ENCODE measurements at regions not wholly inside any gene's neighbourhood (a gene's known extent, or its start where the extent isn't known, plus 50 kb on each side); places are given as distances from the start of the nearest gene placed in this dataset.
A peak's percentile ranks its signal among the peaks of the same experiment; 100 is the strongest.

DNA sequence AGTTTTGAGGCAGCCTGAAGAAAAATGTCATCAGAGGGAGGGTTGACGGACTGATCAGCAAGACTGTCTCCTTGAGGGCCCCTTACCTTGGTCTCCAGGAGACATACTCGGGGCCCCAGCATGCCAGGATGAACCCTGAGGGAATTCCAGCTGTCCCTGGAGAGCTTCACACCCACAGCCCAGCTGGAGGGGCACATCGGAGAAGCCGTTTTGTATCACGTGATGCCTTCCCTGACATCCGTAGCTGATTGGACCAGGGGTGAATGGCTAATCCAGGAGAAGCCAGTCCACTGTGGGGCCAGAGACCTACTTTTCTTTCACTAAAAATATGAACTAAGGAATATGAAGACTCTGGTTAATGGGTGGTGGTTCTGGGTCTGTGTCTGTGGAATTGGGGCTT, 86.0 kb upstream of the TP53I11 start:
- no peak for DNase-seq (ENCODE audit: low spot score)

DNA sequence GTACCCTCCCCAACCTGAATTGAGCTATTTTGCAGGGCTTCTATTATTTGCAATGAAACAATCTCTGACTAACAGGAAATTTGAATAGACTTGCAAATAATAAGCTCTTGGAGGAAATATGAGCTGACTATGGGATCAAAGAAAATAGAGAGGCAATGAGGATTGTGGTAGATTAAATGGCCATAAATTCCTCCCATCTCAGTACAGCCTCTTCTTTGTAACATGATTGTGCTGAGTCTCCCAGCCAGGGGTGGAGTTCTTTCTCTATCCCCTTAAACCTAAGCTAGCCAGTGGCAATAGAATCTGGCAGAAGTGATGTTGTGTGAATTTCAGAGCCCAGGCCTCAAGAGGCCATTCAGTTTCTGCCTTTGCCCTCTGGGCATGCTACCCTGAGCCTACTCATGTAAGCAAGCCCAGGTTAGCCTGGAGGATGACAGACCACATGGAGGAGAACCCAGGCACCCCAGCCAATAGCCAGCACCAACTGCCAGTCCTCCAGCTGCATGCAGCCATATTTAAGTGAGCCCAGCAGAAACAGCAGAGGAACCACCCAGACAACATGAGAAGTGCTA, 86.8 kb upstream of the TP53I11 start:
- DNase-seq (ENCODE audit: low spot score) = no peak

DNA sequence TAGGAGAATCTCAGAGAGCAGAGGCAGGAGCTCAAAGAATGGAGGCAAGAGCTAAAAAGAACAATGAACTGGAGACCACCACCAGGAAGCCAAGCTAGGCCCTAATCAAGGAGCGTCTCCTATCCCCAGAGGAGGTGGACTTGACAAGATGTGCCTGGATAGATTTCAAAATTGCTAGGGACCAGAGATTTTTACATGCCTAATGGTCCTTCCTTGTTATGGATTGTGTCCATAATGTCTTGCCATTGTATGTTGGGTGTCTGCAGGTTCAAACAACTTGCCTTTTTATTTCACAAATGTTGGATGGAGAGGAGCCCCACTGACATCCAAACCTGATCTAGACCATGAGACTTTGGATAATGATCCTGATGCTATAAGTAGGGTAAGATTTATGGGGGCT, 88.2 kb upstream of the TP53I11 start:
- DNase-seq (ENCODE audit: low spot score) = no peak

DNA sequence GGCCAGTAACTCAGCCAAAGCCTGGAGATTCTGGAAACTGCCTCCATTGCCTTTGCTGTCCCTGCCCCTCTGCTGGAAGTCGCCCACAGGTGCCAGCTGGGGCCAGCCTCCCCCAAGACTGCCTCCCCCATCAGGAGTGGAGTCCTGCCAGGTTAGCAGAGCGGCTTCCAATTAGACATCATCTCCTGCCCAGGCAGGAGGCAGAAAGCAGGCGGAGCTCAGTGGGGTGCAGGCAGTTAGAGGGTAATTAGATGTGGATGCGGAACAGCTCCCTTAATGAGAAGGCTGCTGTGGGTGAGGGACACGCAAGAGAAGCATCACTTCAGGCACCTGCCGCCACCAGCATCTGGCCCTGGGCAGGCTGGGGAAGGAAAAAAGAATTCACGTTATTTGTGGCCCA, 90.9 kb upstream of the TP53I11 start:
- DNase-seq (ENCODE audit: low spot score) = no peak

DNA sequence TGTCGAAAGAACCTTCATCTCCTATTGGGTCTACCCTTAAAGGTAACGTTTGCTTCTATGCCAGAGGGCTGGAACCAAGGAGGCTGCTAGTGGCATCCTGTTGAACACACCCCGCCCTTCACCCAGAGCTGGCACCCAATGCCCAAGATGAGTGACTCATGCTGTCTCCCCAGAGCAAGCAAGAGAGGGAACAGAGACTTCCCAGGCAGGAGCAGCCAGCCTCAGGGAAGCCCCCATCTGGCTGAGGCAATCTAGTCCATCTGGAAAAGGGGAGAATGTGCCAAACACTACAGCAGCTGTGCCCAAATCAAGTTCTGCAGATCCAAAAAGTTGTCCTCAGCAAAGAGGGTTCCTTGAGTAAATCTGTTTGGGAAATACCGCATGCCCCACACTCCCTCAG, 91.9 kb upstream of the TP53I11 start:
- no peak for DNase-seq (ENCODE audit: low spot score)

DNA sequence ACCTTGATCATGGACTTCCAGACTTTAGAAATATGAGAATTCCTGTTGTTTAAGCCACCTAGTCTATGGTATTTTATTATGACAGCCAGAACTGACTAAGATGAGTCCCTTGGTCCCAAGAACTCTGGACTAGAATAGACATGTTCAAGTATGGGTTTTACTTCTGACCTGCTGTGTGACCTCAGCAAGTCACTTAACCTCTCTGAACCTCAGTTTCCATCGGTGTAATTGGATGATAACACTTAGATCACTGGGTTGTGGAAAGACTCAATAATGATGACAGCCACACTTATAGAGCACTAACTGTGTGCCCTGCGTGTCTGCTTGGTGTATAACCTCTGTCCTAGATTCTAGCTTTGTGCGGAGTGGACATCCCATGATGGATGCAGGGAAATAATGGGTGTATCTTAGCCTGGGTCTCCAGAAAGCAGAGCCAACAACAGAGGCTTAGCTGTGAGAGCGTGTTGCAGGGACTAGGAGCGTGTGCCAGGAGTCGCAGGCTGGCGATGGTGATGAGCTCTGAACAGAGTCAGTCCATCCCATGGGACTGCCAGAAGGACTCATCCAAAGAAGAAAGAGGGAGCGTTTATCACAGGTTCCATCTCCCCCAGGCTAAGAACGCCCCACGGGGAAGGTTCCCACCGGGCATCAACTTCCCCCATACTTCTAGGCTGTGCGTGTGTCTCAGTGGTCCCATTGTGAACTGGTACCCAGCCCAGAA, 93.2 kb upstream of the TP53I11 start:
- DNase-seq (ENCODE audit: low spot score) = no peak

DNA sequence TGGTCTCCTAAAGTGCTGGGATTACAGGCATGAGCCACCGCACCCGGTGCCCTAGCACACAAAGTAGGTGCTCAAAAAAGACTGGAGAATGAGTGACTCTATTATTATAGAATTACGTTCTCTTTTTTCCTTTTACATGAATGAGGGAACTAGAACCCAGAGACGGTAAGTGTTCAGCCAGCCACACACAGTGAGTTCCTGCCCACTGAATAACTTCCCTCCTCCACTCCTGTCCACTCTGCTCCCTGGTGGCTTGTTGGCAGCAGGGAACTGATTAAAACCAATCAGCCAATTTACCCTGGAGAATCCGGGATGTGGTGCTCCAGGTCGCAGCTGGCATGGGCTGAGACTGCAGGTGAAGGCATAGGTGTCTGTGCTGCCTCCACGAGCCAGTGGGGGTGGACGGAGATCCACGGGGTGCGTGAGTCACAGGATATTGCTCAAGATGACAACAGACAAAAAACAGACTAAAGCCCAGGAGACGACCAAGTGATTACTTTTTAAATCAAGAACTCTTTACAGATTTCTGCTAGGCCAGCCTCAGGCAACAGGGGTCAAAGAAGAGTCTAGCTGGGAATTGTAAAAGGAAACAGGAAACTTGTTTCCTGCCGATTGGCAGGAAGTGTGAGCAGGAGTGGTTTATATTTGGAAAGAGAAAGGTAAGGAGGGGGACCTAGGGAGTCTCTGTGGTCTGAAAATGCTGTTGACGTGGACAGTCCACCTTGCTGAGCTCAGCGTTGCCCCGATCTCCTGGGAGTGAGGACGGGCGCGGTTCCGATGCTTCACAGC, 95.2 kb upstream of the TP53I11 start:
- peak; percentile 25 for DNase-seq (ENCODE audit: low spot score)

DNA sequence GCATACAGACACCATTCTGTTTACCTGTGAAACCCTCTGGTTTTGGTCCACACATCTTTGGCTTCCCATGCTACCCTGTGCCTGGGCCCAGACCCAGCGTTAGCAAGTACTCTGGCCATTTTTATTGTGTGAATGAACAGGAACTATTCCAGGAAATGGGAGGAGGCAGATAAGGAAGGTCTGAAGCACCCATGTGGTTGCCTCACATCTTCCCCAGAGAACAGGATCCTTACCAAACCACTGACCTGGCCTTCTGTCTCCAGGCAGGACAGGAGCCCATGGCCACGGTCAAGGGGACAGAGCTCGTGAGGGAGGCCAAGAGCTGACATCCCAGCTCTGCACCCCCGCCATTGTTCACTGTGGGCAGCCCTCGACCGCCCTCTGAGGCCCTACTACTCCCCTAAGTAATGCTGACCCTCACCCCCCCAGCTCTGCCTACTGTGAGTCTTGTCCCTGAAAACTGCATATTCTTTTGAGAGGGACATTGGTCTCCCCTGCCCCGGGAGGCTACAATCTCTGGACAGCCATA, 97.7 kb upstream of the TP53I11 start:
- DNase-seq (ENCODE audit: low spot score) = no peak

DNA sequence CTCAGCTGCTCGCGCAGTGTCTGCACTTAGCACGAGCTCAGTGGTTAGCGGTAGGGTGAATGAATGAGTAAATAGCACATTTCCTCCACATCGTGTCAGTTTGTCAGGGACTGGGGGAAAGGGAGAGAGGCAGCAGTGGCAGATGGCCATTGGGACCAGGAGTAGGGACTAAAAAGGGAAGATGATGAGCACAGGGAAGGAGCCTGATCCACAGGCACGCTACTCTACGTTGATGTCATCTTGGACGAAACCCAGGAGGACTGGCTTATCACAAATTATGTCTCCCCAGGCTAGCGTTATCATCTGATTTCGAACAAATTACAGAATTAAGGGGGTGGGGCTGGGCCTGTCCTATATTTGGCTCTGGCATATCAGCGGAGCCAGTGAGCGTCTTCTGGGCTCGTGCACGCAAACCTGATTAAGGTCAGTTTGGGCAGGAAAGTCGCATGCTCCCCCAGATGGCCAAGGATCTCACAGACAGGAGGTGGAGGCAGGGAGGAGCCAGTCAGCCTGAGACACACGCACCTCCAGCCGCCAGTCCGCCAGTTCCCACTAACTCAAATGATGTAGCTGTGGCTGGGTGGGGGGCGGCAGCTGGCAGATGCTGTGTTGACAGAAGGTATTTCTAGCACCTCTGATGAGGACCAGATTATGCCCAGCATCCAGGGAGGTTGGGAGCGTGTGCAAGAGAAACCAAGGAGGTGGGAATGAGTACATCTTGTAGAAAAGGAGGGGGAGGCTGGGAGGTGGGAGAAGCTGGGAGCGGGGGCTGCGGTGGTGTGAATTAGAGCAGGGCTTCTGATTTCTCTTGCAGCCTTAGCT, 97.4 kb upstream of the PRDM11 start:
- no peak for DNase-seq (ENCODE audit: low spot score)

DNA sequence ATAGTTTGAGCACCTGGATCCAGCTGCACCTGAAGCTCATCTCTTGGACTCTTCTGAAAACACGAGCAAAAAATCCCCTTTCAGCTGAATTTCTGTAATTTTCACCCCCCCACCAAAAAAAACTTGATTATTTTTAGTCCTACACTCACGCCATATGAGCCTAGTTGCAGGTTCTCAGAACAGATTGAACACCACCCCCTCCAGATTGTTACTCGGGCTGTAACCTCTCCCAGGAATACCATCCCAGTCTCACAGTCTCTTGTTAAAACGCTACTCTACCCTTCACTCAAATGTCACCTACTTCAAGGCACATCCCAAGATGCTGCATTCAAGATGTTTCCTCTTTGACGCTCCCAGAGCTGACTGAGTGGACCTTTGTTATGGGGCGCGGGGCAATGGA, 96.3 kb upstream of the PRDM11 start:
- no peak for DNase-seq (ENCODE audit: low spot score)

DNA sequence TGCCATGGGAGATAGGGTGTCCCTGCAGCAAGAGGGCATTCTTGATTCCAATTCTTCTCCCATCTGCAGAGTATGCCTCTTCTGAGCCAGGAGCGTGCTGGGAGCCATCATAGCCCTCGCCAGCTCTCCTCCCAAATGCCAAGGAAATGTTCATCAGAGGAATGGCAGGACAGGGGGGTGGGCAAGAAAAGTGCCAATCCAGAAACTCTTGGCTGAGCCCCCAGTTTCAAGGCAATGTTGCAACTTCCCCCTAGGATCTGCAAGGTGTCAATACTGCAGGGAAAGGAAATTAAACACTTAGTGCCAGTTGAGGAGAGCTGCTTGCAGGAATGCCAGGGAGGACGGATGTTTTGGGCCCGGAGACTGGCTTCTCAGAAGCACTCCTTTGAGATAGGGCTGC, 94.8 kb upstream of the PRDM11 start:
- no peak for DNase-seq (ENCODE audit: low spot score)

DNA sequence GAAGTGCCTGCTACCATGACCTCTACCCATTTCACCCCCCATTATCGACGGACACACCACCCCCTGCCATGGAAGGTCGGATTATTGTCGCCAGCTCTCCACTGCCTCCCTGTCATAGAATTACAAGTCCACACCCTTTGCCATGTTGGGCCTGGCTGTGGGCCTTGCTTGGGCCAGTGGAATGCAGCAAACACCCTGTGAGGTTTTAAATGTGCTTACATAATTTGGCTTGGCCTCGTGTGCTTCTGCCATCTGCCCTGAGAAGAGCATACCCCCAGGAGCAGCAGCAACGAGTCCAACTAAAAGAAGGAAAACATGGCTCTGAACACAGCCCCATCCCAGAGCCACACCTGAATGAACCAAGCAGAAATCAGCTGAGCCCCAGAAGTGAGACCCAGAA, 94.1 kb upstream of the PRDM11 start:
- no peak for DNase-seq (ENCODE audit: low spot score)

DNA sequence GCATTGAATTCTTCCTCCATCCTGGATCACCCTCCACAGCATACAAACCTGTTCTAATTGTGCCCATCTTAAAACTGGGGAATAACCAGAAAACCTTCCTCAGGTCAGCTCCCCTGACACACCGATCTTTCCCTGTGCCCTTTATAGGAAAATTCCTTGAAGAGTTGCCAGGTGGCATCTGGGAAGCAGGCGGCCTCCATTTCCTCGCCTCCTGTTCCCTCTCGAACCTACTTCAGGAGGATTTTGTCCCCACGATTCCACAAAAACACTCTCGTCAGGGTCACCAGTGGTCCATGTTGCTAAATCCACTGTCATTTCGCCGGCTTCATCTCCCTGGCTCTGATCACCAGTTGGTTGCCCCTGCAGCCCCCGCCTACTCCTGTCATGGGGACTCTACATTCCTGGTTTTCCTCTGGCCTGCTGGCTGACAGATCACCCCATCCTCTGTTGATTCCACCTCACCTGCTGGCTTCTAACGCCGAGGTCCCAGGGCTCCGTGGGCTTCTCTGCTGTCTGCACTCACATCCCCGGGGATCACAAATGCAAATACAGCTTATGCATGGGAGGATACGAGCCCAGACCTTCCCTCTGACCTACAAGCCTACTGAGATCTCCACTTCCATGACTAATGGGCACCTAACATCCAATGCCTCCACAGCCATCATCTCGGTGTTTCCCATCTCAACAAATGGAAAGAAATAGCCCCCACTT, 92.5 kb upstream of the PRDM11 start:
- no peak for DNase-seq (ENCODE audit: low spot score)

DNA sequence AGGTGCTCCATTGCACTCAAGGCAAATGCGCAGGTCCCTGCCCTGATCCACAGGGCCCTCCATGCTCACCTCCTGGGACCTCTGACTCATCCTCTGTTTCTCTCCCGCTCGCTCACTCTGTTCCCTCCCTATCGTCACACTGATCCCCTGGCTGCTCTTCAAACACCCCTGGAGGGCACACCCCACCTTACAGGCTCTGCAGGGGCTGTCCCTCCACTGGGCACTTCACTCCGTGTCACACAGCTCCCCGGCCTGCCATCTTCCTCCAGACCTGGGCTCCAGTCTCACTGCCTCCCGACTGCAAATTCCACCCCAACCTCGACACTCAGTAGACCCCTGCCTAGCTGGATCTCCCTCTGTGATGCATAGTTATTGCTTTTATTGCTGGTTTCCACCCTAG, 91.5 kb upstream of the PRDM11 start:
- DNase-seq (ENCODE audit: low spot score) = no peak

DNA sequence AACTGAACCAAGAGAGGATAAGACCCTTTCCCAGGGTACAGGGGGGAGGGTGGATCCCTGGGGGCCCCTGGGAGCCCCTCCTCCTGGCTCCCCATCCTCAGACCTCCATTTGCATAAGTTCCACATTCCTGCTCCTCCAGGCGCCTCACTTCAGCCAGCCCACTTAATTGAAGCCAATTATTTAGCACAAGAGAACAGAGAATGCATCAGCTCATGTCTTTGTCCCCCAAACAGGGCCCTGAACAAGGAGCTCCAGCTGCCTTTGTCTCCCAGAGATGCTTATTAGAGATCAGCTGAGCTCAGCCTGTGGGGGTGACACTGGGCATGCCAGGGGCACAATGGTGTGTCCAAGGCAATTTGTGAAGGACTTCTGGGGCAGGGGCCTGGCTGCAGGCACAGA, 89.9 kb upstream of the PRDM11 start:
- DNase-seq (ENCODE audit: low spot score) = no peak

DNA sequence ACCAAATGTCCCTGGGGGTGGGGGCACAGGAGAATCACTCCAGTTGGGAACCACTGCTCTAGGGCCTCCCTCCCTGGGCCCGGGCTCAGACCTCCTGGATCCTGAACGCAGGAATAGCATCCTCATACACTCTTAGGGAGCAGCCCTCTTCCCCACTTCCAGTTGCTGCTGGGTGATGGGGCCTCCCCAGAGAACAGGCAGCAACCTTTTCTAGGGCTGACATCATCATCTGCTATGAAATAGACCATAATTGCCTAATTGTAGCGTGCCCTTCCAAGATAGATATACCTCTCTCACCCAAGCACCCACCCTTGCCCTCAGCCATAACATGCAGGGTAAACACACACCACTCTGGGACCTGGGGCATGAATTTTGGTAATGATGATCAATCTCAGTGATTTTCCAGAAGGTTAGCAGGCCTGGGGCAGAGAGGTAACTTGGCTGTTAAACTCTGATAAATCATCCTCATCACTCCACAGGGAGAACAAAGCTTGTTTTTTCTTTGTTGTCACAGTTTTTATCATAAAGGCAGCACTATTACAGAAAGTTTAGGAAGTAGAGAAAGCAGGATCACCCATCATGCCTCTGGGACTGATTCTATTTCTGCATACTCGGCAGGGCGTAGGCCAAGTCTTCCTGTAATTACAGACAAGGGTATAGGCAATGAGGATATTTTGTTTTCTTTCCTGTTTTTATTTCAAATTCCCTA, 88.3 kb upstream of the PRDM11 start:
- DNase-seq (ENCODE audit: low spot score) = no peak

DNA sequence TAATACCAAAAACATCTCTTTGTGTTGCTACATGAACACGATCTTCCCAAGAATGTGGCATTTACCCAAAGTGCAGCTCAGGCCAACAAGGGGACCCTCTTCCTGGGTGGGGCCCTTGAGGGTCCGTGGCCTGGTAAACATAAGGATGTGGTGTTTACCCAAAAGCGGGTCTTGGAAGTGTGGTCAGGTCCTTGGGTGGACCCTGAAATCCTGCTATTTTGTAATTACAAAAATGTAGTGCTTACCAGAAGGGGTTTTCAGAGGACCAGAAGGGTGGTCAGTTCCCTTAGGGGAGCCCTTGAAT, 87.8 kb upstream of the PRDM11 start:
- DNase-seq (ENCODE audit: low spot score) = no peak

DNA sequence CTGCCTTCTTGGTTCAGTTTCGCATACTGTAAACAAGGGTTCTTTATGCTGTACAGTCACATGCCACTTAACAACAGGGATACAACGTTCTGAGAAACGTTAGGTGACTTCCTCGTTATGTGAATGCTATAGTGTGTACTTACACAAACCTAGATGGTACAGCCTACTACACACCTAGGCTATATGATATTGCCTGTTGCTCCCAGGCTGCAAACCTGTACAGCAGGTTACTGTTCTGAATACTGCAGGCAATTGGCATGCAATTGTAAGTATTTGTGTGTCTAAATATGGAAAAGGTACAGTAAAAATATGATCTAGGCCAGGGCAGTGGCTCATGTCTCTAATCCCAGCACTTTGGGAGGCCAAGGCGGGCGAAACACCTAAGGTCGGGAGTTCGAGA, 85.7 kb upstream of the PRDM11 start:
- DNase-seq (ENCODE audit: low spot score) = no peak

DNA sequence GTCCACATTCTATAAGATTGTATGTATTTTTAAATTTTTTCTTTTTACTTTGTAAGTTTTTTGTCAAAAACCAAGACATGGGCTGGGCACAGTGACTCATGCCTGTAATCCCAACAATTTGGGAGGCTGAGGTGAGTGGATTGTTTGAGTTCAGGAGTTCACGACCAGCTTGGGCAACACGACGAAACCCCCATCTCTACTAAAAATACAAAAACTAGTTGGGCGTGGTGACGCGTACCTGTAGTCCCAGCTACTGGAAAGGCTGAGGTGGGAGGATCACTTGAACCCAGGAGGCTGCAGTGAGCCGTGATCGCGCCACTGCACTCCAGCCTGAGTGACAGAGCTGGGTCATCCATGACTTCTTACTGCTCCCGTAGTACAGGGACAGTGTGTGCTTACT, 84.8 kb upstream of the PRDM11 start:
- no peak for DNase-seq (ENCODE audit: low spot score)

DNA sequence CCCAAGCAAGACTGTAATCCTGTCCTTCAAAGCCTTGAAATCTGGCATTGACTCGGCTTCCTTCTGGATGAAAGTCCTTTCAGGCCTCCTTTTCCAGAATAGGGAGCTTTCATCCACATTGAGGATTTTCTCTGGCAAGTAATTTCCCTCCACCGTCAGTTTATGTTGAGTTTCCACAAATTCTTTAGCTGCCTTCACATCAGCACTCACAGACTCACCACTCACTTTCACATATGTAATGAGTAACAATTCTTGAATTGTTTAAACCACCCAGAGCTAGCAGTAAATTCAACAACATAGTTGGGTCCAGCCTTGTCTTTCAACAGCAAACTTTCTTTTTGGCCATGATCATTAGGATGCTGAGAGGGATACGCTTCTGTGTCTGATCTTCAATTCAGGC, 84.3 kb upstream of the PRDM11 start:
- no peak for DNase-seq (ENCODE audit: low spot score)

DNA sequence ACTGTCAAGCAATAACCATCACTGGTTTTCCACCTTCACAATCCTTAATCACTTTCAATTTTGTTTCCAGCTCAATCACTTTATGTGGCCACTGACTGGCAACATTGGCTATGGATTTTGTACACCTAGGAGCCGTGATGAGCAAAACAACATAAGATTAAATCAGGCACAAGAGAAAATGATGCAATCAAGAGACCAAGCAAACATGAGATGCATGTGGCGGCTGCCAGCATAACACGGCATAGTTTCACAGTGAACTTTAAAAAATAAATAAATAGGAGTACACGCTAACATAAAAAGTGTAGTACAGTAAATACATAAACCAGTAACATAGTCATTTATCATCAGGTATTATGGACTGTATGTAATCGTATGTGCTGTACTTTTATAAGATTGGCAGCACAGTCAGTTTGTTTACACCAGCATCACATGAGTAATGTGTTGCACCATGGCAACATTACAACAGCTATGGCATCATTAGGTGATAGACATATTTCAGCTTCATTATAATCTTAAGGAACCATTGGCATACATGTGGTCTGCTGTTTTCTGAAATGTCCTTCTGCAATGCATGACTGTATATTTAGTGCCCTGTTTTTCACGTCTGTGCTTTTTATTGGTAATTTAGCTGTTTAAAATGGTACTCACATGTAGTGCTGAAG, 83.3 kb upstream of the PRDM11 start:
- no peak for DNase-seq (ENCODE audit: low spot score)
